H1 (cell line): ENCODE measurements at regions not wholly inside any gene's neighbourhood (a gene's known extent, or its start where the extent isn't known, plus 50 kb on each side); places are given as distances from the start of the nearest gene placed in this dataset.

Experiments used
- BRCA1 ChIP-seq: IDR thresholded peaks from 2 replicates; pipeline ENCODE4 v1.6.1; 2012; ENCODE audit warnings: low read depth, low read length, improper control_type of control experiment
- CTBP2 ChIP-seq: IDR thresholded peaks from 2 replicates; pipeline ENCODE4 v1.7.0; 2011; ENCODE audit warnings: borderline replicate concordance, mild to moderate bottlenecking, moderate library complexity, mixed read lengths, low read length; ENCODE audit not compliant: insufficient read depth, insufficient read length
- EGR1 ChIP-seq: IDR thresholded peaks from 2 replicates; pipeline ENCODE4 v1.6.1; 2011; ENCODE audit warnings: low read depth, low read length, borderline replicate concordance
- JUN ChIP-seq: IDR thresholded peaks from 2 replicates; pipeline ENCODE4 v1.6.1; 2011; ENCODE audit warnings: low read depth, mild to moderate bottlenecking, improper control_type of control experiment, low read length
- RAD21 ChIP-seq, 2 experiments: IDR thresholded peaks in 1 of 2; conservative IDR thresholded peaks in 1 of 2; 2 replicates each; pipeline ENCODE4 v1.6.1; 2011; ENCODE audit warnings: low read depth in 2 of 2, low read length in 2 of 2, improper control_type of control experiment in 1 of 2, inconsistent platforms in 1 of 2, mild to moderate bottlenecking in 1 of 2, moderate library complexity in 1 of 2
- RBBP5 ChIP-seq: IDR thresholded peaks from 2 replicates; pipeline ENCODE4 v1.7.1; 2012; ENCODE audit warnings: low read depth, mild to moderate bottlenecking, inconsistent platforms, low read length, moderate library complexity, borderline replicate concordance
- RFX5 ChIP-seq: IDR thresholded peaks from 2 replicates; pipeline ENCODE4 v1.6.1; 2011; ENCODE audit warnings: low read depth, low read length, improper control_type of control experiment, borderline replicate concordance
- RXRA ChIP-seq: IDR thresholded peaks from 2 replicates; pipeline ENCODE4 v1.6.1; 2011; ENCODE audit warnings: low read depth, mild to moderate bottlenecking, low read length, moderate library complexity; ENCODE audit not compliant: insufficient read depth
- SAP30 ChIP-seq: fragments of 300-600 bp; sonication (generic); IDR thresholded peaks from 2 replicates; pipeline ENCODE4 v1.7.1; 2012; ENCODE audit warnings: low read length, moderate library complexity, mild to moderate bottlenecking, inconsistent platforms; ENCODE audit not compliant: insufficient read depth, insufficient replicate concordance
- SUZ12 ChIP-seq: fragments of 200-600 bp; sonication (generic); IDR thresholded peaks from 2 replicates; pipeline ENCODE4 v1.6.1; 2012; ENCODE audit warnings: mild to moderate bottlenecking, inconsistent platforms, low read length, moderate library complexity, mixed read lengths
- TCF12 ChIP-seq: IDR thresholded peaks from 2 replicates; pipeline ENCODE4 v1.6.1; 2011; ENCODE audit warnings: low read depth, mild to moderate bottlenecking, low read length
- TF ChIP-seq, protein P1 (sequence below): fragments of 300-600 bp; sonication (generic); IDR thresholded peaks from 2 replicates; pipeline ENCODE4 v1.7.1; 2012; ENCODE audit warnings: low read length, moderate library complexity, mild to moderate bottlenecking, inconsistent platforms; ENCODE audit not compliant: insufficient replicate concordance

DNA sequence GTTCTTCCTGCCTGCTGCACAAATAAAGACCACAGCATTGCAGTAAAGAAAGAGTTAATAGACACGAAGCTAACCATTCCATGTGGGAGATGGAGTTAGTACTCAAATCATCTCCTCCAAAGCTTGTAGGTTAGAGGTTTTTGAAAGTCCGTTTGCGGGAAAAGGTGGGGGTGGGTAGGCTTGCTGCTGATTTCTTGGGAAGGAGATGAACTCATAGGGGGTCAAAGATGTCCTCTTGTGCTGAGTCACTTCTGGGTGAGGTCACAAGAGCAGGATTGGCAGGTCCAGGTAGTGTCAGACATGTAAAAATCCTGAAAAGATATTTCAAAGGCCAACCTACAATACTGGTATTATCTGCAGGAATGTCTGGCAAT, 66.4 kb downstream of the PTHLH start (continued):
- TF ChIP-seq, protein P1, sequence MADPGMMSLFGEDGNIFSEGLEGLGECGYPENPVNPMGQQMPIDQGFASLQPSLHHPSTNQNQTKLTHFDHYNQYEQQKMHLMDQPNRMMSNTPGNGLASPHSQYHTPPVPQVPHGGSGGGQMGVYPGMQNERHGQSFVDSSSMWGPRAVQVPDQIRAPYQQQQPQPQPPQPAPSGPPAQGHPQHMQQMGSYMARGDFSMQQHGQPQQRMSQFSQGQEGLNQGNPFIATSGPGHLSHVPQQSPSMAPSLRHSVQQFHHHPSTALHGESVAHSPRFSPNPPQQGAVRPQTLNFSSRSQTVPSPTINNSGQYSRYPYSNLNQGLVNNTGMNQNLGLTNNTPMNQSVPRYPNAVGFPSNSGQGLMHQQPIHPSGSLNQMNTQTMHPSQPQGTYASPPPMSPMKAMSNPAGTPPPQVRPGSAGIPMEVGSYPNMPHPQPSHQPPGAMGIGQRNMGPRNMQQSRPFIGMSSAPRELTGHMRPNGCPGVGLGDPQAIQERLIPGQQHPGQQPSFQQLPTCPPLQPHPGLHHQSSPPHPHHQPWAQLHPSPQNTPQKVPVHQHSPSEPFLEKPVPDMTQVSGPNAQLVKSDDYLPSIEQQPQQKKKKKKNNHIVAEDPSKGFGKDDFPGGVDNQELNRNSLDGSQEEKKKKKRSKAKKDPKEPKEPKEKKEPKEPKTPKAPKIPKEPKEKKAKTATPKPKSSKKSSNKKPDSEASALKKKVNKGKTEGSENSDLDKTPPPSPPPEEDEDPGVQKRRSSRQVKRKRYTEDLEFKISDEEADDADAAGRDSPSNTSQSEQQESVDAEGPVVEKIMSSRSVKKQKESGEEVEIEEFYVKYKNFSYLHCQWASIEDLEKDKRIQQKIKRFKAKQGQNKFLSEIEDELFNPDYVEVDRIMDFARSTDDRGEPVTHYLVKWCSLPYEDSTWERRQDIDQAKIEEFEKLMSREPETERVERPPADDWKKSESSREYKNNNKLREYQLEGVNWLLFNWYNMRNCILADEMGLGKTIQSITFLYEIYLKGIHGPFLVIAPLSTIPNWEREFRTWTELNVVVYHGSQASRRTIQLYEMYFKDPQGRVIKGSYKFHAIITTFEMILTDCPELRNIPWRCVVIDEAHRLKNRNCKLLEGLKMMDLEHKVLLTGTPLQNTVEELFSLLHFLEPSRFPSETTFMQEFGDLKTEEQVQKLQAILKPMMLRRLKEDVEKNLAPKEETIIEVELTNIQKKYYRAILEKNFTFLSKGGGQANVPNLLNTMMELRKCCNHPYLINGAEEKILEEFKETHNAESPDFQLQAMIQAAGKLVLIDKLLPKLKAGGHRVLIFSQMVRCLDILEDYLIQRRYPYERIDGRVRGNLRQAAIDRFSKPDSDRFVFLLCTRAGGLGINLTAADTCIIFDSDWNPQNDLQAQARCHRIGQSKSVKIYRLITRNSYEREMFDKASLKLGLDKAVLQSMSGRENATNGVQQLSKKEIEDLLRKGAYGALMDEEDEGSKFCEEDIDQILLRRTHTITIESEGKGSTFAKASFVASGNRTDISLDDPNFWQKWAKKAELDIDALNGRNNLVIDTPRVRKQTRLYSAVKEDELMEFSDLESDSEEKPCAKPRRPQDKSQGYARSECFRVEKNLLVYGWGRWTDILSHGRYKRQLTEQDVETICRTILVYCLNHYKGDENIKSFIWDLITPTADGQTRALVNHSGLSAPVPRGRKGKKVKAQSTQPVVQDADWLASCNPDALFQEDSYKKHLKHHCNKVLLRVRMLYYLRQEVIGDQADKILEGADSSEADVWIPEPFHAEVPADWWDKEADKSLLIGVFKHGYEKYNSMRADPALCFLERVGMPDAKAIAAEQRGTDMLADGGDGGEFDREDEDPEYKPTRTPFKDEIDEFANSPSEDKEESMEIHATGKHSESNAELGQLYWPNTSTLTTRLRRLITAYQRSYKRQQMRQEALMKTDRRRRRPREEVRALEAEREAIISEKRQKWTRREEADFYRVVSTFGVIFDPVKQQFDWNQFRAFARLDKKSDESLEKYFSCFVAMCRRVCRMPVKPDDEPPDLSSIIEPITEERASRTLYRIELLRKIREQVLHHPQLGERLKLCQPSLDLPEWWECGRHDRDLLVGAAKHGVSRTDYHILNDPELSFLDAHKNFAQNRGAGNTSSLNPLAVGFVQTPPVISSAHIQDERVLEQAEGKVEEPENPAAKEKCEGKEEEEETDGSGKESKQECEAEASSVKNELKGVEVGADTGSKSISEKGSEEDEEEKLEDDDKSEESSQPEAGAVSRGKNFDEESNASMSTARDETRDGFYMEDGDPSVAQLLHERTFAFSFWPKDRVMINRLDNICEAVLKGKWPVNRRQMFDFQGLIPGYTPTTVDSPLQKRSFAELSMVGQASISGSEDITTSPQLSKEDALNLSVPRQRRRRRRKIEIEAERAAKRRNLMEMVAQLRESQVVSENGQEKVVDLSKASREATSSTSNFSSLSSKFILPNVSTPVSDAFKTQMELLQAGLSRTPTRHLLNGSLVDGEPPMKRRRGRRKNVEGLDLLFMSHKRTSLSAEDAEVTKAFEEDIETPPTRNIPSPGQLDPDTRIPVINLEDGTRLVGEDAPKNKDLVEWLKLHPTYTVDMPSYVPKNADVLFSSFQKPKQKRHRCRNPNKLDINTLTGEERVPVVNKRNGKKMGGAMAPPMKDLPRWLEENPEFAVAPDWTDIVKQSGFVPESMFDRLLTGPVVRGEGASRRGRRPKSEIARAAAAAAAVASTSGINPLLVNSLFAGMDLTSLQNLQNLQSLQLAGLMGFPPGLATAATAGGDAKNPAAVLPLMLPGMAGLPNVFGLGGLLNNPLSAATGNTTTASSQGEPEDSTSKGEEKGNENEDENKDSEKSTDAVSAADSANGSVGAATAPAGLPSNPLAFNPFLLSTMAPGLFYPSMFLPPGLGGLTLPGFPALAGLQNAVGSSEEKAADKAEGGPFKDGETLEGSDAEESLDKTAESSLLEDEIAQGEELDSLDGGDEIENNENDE, result no peak
- TF ChIP-seq CTBP2 (no peak), RAD21 (IDR thresholded peaks at IDR 0.05 in 1 of 2, conservative IDR thresholded peaks at IDR 0.05 in 1 of 2; ENCODE audit: low read depth in 2 of 2, low read length in 2 of 2) (no peak), BRCA1 (no peak), EGR1 (no peak), SUZ12 (no peak), RBBP5 (no peak), TCF12 (no peak), RXRA (no peak), JUN (no peak), SAP30 (no peak), RFX5 (no peak)
